ENCODE measurements at regions not wholly inside any gene's neighbourhood (a gene's known extent, or its start where the extent isn't known, plus 50 kb on each side); places are given as distances from the start of the nearest gene placed in this dataset.

GRCh38 chr3:102826636-102827035 lies 391.8 kb downstream of the ZPLD1 start:
- H4K20me1 ChIP-seq (ENCODE audit: insufficient read depth, low read length), result no peaks in the 10 kb centered on the region

GRCh38 chr3:102827386-102827785 lies 392.6 kb downstream of the ZPLD1 start:
- no peaks in the 10 kb centered on the region for H3K79me2 ChIP-seq (ENCODE audit: insufficient read depth, low read length)
- no peaks in the 10 kb centered on the region for H3K4me1 ChIP-seq (ENCODE audit: insufficient read depth, low read length)

More at GRCh38 chr3:102826636-102827035, 391.8 kb downstream of the ZPLD1 start:
- Histone ChIP-seq H3K4me1 (ENCODE audit: insufficient read depth, low read length) (no peaks in the 10 kb centered on the region), H3K9me3 (ENCODE audit: low read depth, low read length) (no peaks in the 10 kb centered on the region), H3K27ac (ENCODE audit: low read depth, low read length) (no peak overlapping the region), H2AFZ (ENCODE audit: low read length) (no peak overlapping the region), H3K36me3 (ENCODE audit: insufficient read depth, low read length) (no peaks in the 10 kb centered on the region), H3K79me2 (ENCODE audit: insufficient read depth, low read length) (no peaks in the 10 kb centered on the region), H3K4me3 (ENCODE audit: insufficient read depth, low read length) (no peak overlapping the region), H3K4me2 (ENCODE audit: insufficient read depth, low read length) (no peak overlapping the region), H3K27me3 (ENCODE audit: insufficient read depth, low read length) (no peaks in the 10 kb centered on the region)
- TF ChIP-seq, protein P1, sequence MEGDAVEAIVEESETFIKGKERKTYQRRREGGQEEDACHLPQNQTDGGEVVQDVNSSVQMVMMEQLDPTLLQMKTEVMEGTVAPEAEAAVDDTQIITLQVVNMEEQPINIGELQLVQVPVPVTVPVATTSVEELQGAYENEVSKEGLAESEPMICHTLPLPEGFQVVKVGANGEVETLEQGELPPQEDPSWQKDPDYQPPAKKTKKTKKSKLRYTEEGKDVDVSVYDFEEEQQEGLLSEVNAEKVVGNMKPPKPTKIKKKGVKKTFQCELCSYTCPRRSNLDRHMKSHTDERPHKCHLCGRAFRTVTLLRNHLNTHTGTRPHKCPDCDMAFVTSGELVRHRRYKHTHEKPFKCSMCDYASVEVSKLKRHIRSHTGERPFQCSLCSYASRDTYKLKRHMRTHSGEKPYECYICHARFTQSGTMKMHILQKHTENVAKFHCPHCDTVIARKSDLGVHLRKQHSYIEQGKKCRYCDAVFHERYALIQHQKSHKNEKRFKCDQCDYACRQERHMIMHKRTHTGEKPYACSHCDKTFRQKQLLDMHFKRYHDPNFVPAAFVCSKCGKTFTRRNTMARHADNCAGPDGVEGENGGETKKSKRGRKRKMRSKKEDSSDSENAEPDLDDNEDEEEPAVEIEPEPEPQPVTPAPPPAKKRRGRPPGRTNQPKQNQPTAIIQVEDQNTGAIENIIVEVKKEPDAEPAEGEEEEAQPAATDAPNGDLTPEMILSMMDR (IDR thresholded peaks at IDR 0.05; ENCODE audit: extremely low read depth, low read depth, low read length), result no peak
- no peak for DNase-seq (ENCODE audit: insufficient read length, low spot score, missing footprints)

GRCh38 chr3:102830415-102830814 lies 395.6 kb downstream of the ZPLD1 start:
- Histone ChIP-seq H3K27me3 (ENCODE audit: insufficient read depth, low read length) (no peaks in the 10 kb centered on the region), H3K4me2 (ENCODE audit: insufficient read depth, low read length) (no peak overlapping the region), H3K4me3 (ENCODE audit: insufficient read depth, low read length) (no peak overlapping the region), H3K36me3 (ENCODE audit: insufficient read depth, low read length) (no peaks in the 10 kb centered on the region), H3K27ac (ENCODE audit: low read depth, low read length) (no peak overlapping the region), H4K20me1 (ENCODE audit: insufficient read depth, low read length) (no peaks in the 10 kb centered on the region), H3K79me2 (ENCODE audit: insufficient read depth, low read length) (no peaks in the 10 kb centered on the region), H3K4me1 (ENCODE audit: insufficient read depth, low read length) (no peaks in the 10 kb centered on the region), H3K9me3 (ENCODE audit: low read depth, low read length) (no peaks in the 10 kb centered on the region), H2AFZ (ENCODE audit: low read length) (no peak overlapping the region)
- TF ChIP-seq, protein P1 (IDR thresholded peaks at IDR 0.05; ENCODE audit: extremely low read depth, low read depth, low read length), result no peak
- DNase-seq (ENCODE audit: insufficient read length, low spot score, missing footprints), result no peak

More at GRCh38 chr3:102827386-102827785, 392.6 kb downstream of the ZPLD1 start:
- DNase-seq (ENCODE audit: insufficient read length, low spot score, missing footprints), result no peak
- H4K20me1 ChIP-seq (ENCODE audit: insufficient read depth, low read length), result no peaks in the 10 kb centered on the region
- no peak overlapping the region for H3K4me2 ChIP-seq (ENCODE audit: insufficient read depth, low read length)
- no peak overlapping the region for H3K4me3 ChIP-seq (ENCODE audit: insufficient read depth, low read length)
- TF ChIP-seq, protein P1 (IDR thresholded peaks at IDR 0.05; ENCODE audit: extremely low read depth, low read depth, low read length), result no peak
- no peak overlapping the region for H2AFZ ChIP-seq (ENCODE audit: low read length)
- H3K36me3 ChIP-seq (ENCODE audit: insufficient read depth, low read length), result no peaks in the 10 kb centered on the region
- no peak overlapping the region for H3K27ac ChIP-seq (ENCODE audit: low read depth, low read length)
- no peaks in the 10 kb centered on the region for H3K9me3 ChIP-seq (ENCODE audit: low read depth, low read length)
- H3K27me3 ChIP-seq (ENCODE audit: insufficient read depth, low read length), result no peaks in the 10 kb centered on the region

DNA sequence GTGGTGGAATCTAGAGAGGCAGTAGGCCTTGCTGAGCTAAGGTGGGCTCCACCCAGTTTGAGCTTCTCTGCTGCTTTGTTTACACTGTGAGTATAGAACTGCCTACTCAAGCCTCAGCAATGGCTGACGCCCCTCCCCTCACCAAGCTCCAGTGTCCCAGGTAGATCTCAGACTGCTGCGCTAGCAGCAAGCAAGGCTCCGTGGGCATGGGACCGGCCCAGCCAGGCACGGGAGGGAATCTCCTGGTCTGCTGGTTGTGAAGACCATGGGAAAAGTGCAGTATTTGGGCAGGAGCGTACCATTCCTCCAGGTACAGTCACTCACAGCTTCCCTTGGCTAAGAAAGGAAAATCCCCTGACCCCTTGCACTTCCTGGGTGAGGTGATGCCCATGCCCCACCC lies 407.1 kb downstream of the ZPLD1 start:
- Histone ChIP-seq H2AFZ (ENCODE audit: low read length) (no peak overlapping the region), H3K79me2 (ENCODE audit: insufficient read depth, low read length) (no peaks in the 10 kb centered on the region), H3K27me3 (ENCODE audit: insufficient read depth, low read length) (no peaks in the 10 kb centered on the region), H3K4me2 (ENCODE audit: insufficient read depth, low read length) (no peak overlapping the region), H3K4me3 (ENCODE audit: insufficient read depth, low read length) (no peak overlapping the region), H3K27ac (ENCODE audit: low read depth, low read length) (no peak overlapping the region), H3K4me1 (ENCODE audit: insufficient read depth, low read length) (no peaks in the 10 kb centered on the region), H3K9me3 (ENCODE audit: low read depth, low read length) (peaks cover 2% of the 10 kb centered on the region), H4K20me1 (ENCODE audit: insufficient read depth, low read length) (no peaks in the 10 kb centered on the region), H3K36me3 (ENCODE audit: insufficient read depth, low read length) (no peaks in the 10 kb centered on the region)
- TF ChIP-seq, protein P1 (IDR thresholded peaks at IDR 0.05; ENCODE audit: extremely low read depth, low read depth, low read length), result no peak
- DNase-seq (ENCODE audit: insufficient read length, low spot score, missing footprints), result no peak

All from osteoblast (primary cell).